HCT116 (cell line): ENCODE measurements at regions not wholly inside any gene's neighbourhood (a gene's known extent, or its start where the extent isn't known, plus 50 kb on each side); places are given as distances from the start of the nearest gene placed in this dataset.

Experiments used
- ATAC-seq: fragments of 200-7000 bp; cut with Tn5 transposase; 2 replicates; pipeline ENCODE4 v1.9.1; 2020; ENCODE audit warnings: mild to moderate bottlenecking, moderate library complexity
- BruUV-seq: library from RNA; stranded (reverse); fragments of 400-500 nt; replicated peaks from 2 replicates; lab custom pipeline; 2021; lab: Mats Ljungman, UMichigan
- CTCF ChIA-PET: fragments of 300-600 bp; sonication (Branson Sonifier 250); formaldehyde crosslinking; loops from one replicate; lab custom pipeline; 2021; ENCODE audit warnings: antibody characterized with exemption; lab: Charles Lee
- POLR2A ChIA-PET: fragments of 300-600, 350-600 bp; sonication (Branson Sonifier 250); formaldehyde crosslinking; loops from one replicate; lab custom pipeline; 2021; ENCODE audit warnings: antibody characterized with exemption; lab: Charles Lee
- RAD21 ChIA-PET, 2 experiments: fragments of 300-600 bp; sonication (Branson Sonifier 250); formaldehyde crosslinking; loops; one replicate each; lab custom pipeline; 2023; ENCODE audit warnings: low total read pairs in 2 of 2; ENCODE audit not compliant: uncharacterized antibody in 2 of 2, unreplicated experiment in 2 of 2, low non-redundant PET in 1 of 2; lab: Charles Lee
- DNase-seq: peaks from one replicate; pipeline ENCODE4 v3.0.0-alpha.2; 2010; ENCODE audit warnings: low read depth, low spot score
- H2AFZ ChIP-seq: fragments of 200-600 bp; shearing (Covaris generic), sonication (generic); 2 replicates; pipeline ENCODE4 v1.6.1; 2017; ENCODE audit warnings: low read depth, mixed run types, mixed read lengths, antibody characterized with exemption, low read length; ENCODE audit not compliant: poor library complexity, severe bottlenecking
- H3K27ac ChIP-seq: 2 replicates; pipeline ENCODE4 v1.5.1; 2012; ENCODE audit warnings: low read depth, low read length
- H3K27me3 ChIP-seq: fragments of 200-600 bp; sonication (generic); 2 replicates; pipeline ENCODE4 v1.6.1; 2016; ENCODE audit warnings: mixed run types, low read length, mixed read lengths; ENCODE audit not compliant: insufficient read depth
- H3K36me3 ChIP-seq, 2 experiments: fragments of 200-500 bp in 1 of 2; fragments of 200-600 bp in 1 of 2; sonication (Bioruptor generic) in 1 of 2; sonication (generic) in 1 of 2; 2 replicates each; pipeline versions ENCODE4 v1.5.1 to v1.6.1; 2014 to 2016; ENCODE audit warnings: low read length in 2 of 2, inconsistent platforms in 1 of 2, mixed read lengths in 1 of 2, mixed run types in 1 of 2; ENCODE audit not compliant: insufficient read depth in 2 of 2, control insufficient read depth in 1 of 2
- H3K4me1 ChIP-seq, 2 experiments: fragments of 200-600 bp in 1 of 2; sonication (generic) in 1 of 2; 2 replicates each; pipeline versions ENCODE4 v1.5.1 to v1.6.1; 2012 to 2017; ENCODE audit warnings: low read length in 2 of 2, inconsistent platforms in 1 of 2, mild to moderate bottlenecking in 1 of 2, mixed read lengths in 1 of 2, mixed run types in 1 of 2, moderate library complexity in 1 of 2; ENCODE audit not compliant: insufficient read depth in 2 of 2, control insufficient read depth in 1 of 2
- H3K4me2 ChIP-seq: fragments of 200-600 bp; sonication (generic); 2 replicates; pipeline ENCODE4 v1.6.1; 2017; ENCODE audit warnings: mixed run types, low read length, mixed read lengths
- H3K4me3 ChIP-seq, 2 experiments: fragments of 200-600 bp in 1 of 2; sonication (generic) in 1 of 2; replicated peaks in 1 of 2; 2 replicates each; pipeline ENCODE4 v1.5.1; 2011 to 2016; ENCODE audit warnings: low read length in 2 of 2, control low read depth in 1 of 2, low read depth in 1 of 2, mild to moderate bottlenecking in 1 of 2, mixed read lengths in 1 of 2, mixed run types in 1 of 2
- H3K79me2 ChIP-seq: fragments of 200-600 bp; sonication (generic); 2 replicates; pipeline ENCODE4 v1.6.1; 2017; ENCODE audit warnings: mild to moderate bottlenecking, mixed run types, low read length, moderate library complexity, mixed read lengths; ENCODE audit not compliant: insufficient read depth
- H3K9ac ChIP-seq: fragments of 200-600 bp; sonication (generic); 2 replicates; pipeline ENCODE4 v1.6.1; 2016; ENCODE audit warnings: low read length, mixed read lengths
- H3K9me2 ChIP-seq: fragments of 200-600 bp; sonication (generic), shearing (Covaris generic); 2 replicates; pipeline ENCODE4 v1.6.1; 2017; ENCODE audit warnings: mixed run types, mild to moderate bottlenecking, moderate library complexity; ENCODE audit not compliant: insufficient read depth
- H3K9me3 ChIP-seq, 2 experiments: fragments of 200-500 bp in 1 of 2; fragments of 200-600 bp in 1 of 2; sonication (Bioruptor generic) in 1 of 2; sonication (generic) in 1 of 2; 2 replicates each; pipeline ENCODE4 v1.6.1; 2014 to 2017; ENCODE audit warnings: low read length in 2 of 2, mixed read lengths in 2 of 2, inconsistent platforms in 1 of 2, low read depth in 1 of 2, mild to moderate bottlenecking in 1 of 2, mixed run types in 1 of 2, moderate library complexity in 1 of 2; ENCODE audit not compliant: control insufficient read depth in 1 of 2, insufficient read depth in 1 of 2
- H4K20me1 ChIP-seq: fragments of 200-600 bp; sonication (generic), shearing (Covaris generic); 2 replicates; pipeline ENCODE4 v1.6.1; 2017; ENCODE audit warnings: mixed run types, mild to moderate bottlenecking, moderate library complexity; ENCODE audit not compliant: insufficient read depth
- EGR1 ChIP-seq: IDR thresholded peaks from 2 replicates; pipeline ENCODE4 v1.6.1; 2012; ENCODE audit warnings: low read depth
- ELF1 ChIP-seq: IDR thresholded peaks from 2 replicates; pipeline ENCODE4 v1.6.1; 2012; ENCODE audit warnings: low read depth, borderline replicate concordance
- JUND ChIP-seq: IDR thresholded peaks from 2 replicates; pipeline ENCODE4 v1.6.1; 2012
- POLR2A ChIP-seq: IDR thresholded peaks from 2 replicates; pipeline ENCODE4 v1.7.0; 2011; ENCODE audit warnings: borderline replicate concordance; ENCODE audit not compliant: insufficient read depth, insufficient read length; ENCODE audit errors: extremely low read depth
- POLR2AphosphoS5 ChIP-seq: IDR thresholded peaks from 2 replicates; pipeline ENCODE4 v1.6.1; 2011; ENCODE audit warnings: mild to moderate bottlenecking, low read depth, low read length, moderate library complexity
- REST ChIP-seq: IDR thresholded peaks from 2 replicates; pipeline ENCODE4 v1.6.1; 2012; ENCODE audit warnings: low read depth
- SRF ChIP-seq: IDR thresholded peaks from 2 replicates; pipeline ENCODE4 v1.6.1; 2012; ENCODE audit warnings: low read depth
- TCF7L2 ChIP-seq: IDR thresholded peaks from 2 replicates; pipeline ENCODE4 v1.7.0; 2011; ENCODE audit warnings: borderline replicate concordance, inconsistent platforms; ENCODE audit not compliant: insufficient read depth, insufficient read length; ENCODE audit errors: extremely low read depth
- ZFX ChIP-seq: fragments of 450-650 bp; IDR thresholded peaks from 2 replicates; pipeline ENCODE4 v1.6.1; 2017
- intact Hi-C: fragments of 100-400 bp; cut with micrococcal nuclease; formaldehyde crosslinking; loops from 2 replicates; pipeline ENCODE4 v1.10.0; 2022
- TF ChIP-seq, protein P1 (sequence below): IDR thresholded peaks from 2 replicates; pipeline ENCODE4 v1.6.1; 2011; ENCODE audit warnings: mild to moderate bottlenecking, low read length, moderate library complexity; ENCODE audit not compliant: insufficient replicate concordance; ENCODE audit errors: extremely low read depth

DNA sequence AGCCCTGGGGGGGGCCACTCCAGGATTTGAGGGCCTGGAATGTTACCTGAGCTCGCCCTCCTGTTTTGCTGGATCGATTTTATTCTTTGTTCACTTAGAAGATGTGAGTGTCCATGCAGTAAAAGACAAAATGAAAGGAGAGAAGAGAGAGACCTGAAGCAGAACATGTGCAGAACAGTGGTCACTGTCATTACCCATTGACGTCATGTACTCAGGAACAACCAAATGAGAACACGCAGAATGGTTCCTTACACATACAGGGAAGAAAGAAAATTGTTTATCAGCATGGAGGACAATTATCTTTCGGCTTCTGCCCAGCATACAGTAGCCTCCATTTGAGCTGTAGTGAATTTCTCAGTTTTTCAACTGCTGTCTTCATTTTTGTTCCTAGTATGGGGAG is 258.1 kb downstream of the FNDC1 start:
- Histone ChIP-seq H3K9ac (no peak overlapping the region), H2AFZ (no peak overlapping the region), H3K9me3 (no peaks in the 10 kb centered on the region), H3K4me1 (no peaks in the 10 kb centered on the region), H3K79me2 (no peaks in the 10 kb centered on the region), H3K27me3 (peaks cover 28% of the 10 kb centered on the region), H4K20me1 (no peaks in the 10 kb centered on the region), H3K4me3 (no peak overlapping the region), H3K9me2 (no peaks in the 10 kb centered on the region), H3K27ac (no peak overlapping the region), H3K36me3 (no peaks in the 10 kb centered on the region), H3K4me2 (no peak overlapping the region)
- DNase-seq (no peak), ATAC-seq (no peak)
- no TSS peak for BruUV-seq
- CTCF ChIA-PET: no interaction called here
- RAD21 ChIA-PET: no interaction called here
- TF ChIP-seq, protein P1, sequence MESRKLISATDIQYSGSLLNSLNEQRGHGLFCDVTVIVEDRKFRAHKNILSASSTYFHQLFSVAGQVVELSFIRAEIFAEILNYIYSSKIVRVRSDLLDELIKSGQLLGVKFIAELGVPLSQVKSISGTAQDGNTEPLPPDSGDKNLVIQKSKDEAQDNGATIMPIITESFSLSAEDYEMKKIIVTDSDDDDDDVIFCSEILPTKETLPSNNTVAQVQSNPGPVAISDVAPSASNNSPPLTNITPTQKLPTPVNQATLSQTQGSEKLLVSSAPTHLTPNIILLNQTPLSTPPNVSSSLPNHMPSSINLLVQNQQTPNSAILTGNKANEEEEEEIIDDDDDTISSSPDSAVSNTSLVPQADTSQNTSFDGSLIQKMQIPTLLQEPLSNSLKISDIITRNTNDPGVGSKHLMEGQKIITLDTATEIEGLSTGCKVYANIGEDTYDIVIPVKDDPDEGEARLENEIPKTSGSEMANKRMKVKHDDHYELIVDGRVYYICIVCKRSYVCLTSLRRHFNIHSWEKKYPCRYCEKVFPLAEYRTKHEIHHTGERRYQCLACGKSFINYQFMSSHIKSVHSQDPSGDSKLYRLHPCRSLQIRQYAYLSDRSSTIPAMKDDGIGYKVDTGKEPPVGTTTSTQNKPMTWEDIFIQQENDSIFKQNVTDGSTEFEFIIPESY: no peak
- TF ChIP-seq TCF7L2 (no peak), SRF (no peak), ELF1 (no peak), POLR2A (no peak), JUND (no peak), EGR1 (no peak), REST (no peak), ZFX (no peak), POLR2AphosphoS5 (no peak)
- POLR2A ChIA-PET: no interaction called here
- intact Hi-C loops: no loop called here
